ENCODE measurements at regions not wholly inside any gene's neighbourhood (a gene's known extent, or its start where the extent isn't known, plus 50 kb on each side); places are given as distances from the start of the nearest gene placed in this dataset.

GRCh38 chr21:22575165-22575584, 1577.0 kb downstream of the NCAM2 start (continued):
- TF ChIP-seq MAX (IDR thresholded peaks at IDR 0.05) (no peak), POLR2A (IDR thresholded peaks at IDR 0.05; ENCODE audit: control extremely low read depth in 1 of 2, low read depth in 2 of 2, low read length in 2 of 2) (no peak), NANOG (IDR thresholded peaks at IDR 0.05; ENCODE audit: insufficient read depth, low read depth, low read length, poor library complexity, severe bottlenecking) (no peak), GABPA (IDR thresholded peaks at IDR 0.05; ENCODE audit: borderline replicate concordance, insufficient read depth, low read length) (no peak), ATF3 (IDR thresholded peaks at IDR 0.05; ENCODE audit: insufficient read depth, low read depth, low read length) (no peak), SIN3A (conservative IDR thresholded peaks at IDR 0.05 in 1 of 2, IDR thresholded peaks at IDR 0.05 in 1 of 2; ENCODE audit: low read depth in 1 of 2, low read length in 2 of 2) (no peak), CHD2 (IDR thresholded peaks at IDR 0.05; ENCODE audit: low read length) (no peak), JUN (IDR thresholded peaks at IDR 0.05; ENCODE audit: low read depth, low read length) (no peak), SP1 (IDR thresholded peaks at IDR 0.05; ENCODE audit: low read depth, low read length) (no peak), TEAD4 (IDR thresholded peaks at IDR 0.05; ENCODE audit: low read depth, low read length) (no peak; the same call in 1 of the 2 replicates), RFX5 (IDR thresholded peaks at IDR 0.05; ENCODE audit: borderline replicate concordance, low read depth, low read length) (no peak), POLR2AphosphoS5 (IDR thresholded peaks at IDR 0.05; ENCODE audit: low read depth, low read length) (no peak), YY1 (IDR thresholded peaks at IDR 0.05; ENCODE audit: low read depth, low read length) (0 out of 2 replicates have a peak, but pooled peaks have one; percentile 8), ASH2L (IDR thresholded peaks at IDR 0.05; ENCODE audit: low read length) (no peak), NRF1 (IDR thresholded peaks at IDR 0.05; ENCODE audit: low read depth, low read length) (no peak), USF2 (IDR thresholded peaks at IDR 0.05; ENCODE audit: low read length) (no peak), JUND (IDR thresholded peaks at IDR 0.05; ENCODE audit: low read length) (no peak), TAF7 (optimal IDR thresholded peaks at IDR 0.05; ENCODE audit: borderline replicate concordance, low read depth, low read length) (no peak), BCL11A (IDR thresholded peaks at IDR 0.05; ENCODE audit: low read depth in 2 of 2, low read length in 2 of 2) (no peak)

Measured in H1 (cell line).